HG03439 (cell line): ENCODE measurements at regions not wholly inside any gene's neighbourhood (a gene's known extent, or its start where the extent isn't known, plus 50 kb on each side); places are given as distances from the start of the nearest gene placed in this dataset.

Experiments
- ATAC-seq: cut with Tn5 transposase; IDR thresholded peaks from one replicate; pipeline ENCODE4 v1.9.1; 2021; ENCODE audit warnings: mild to moderate bottlenecking, moderate library complexity; ENCODE audit not compliant: unreplicated experiment

DNA sequence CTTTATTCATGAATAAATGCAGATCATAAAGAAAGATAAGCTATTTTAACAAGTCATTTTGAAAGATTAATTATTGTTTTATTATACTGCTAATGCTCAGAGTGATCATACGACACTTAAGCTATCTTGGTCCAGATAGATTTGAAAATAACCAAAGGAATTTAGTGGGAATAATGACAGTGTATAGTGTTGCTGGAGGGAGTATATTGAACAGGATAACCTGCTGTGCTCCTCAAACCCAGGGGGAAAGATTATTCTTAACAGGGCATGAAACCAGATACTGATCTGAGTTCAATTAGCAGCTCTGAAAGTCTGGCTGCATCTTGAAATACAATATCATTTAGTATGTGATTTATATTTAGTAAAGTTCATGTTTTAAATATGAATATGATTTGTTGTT, 216.3 kb upstream of the ITGA4 start:
- ATAC-seq, result no peak

DNA sequence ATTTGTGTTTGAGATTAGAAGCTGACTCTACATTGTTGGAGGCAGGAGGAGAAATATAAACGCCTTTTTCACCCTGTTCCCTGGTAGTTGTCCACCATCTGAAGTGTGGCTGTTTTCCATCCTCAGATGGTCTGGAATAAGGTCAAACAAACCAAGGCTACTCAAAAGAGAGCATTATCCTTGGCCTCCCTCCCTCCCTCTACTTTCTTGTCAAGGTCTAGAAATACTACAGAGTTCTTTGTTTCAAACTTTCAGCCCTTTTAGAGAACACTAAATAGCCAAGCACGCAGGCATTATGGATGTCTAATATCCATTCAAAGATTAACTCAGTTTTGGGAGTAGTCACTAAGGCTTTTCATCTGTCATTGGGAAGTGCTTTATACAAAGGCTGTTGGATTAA, 215.8 kb upstream of the ITGA4 start:
- ATAC-seq, result no peak

DNA sequence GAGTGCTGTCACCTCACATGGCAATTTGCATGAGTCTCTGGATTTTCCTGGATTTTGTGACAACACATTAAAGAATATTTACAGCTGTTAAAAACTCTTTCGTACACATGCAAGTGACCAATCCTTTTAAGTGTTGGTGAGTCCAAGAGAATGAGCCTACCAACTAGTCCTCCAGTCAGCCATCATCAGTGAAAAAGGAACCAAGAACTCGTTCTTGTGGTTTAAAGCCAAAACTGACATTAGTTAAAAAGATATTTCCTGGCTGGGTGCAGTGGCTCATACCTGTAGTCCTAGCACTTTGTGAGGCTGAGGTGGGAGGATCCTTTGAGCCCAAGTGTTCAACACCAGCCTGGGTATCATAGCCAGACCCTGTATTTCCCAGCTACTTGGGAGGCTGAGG, 215.4 kb upstream of the ITGA4 start:
- peak; percentile 71 for ATAC-seq

DNA sequence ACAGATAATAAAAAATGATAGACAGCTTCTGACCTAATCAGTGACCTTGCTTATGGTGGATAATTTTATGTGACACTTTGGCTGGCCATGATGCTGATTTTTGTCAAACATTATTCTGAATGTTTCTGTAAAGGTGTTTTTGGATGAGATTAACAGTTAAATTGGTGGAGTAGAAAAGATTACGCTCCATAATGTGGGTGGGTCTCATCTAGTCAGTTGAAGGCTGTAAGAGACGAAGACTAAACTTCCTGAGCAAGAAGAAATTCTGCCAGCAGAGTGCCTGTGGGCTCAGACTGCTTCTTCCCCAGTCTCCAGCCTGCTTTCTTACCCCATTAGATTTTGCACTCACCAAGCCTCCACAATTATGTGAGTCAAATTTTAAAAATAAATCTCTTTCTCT, 214.9 kb upstream of the ITGA4 start:
- ATAC-seq, result no peak

DNA sequence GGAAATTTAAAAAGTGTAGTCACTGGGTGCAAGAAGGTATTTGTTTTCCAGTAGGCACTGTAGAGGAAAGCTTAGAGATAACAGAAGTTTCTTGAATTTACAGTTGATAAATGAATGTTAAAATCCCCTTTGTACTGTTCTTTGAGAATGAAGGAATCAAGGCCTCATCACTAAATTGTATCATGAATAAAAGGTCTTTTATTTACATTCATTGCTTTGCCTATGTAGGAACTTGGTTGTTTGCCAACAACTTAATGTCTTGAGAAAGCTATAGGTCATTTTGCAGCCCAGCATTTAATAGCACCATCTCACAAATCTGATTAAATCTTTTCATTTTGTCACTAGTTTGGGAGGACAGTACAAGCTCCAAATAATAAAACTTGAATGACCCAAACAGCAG, 213.9 kb upstream of the ITGA4 start:
- no peak for ATAC-seq

DNA sequence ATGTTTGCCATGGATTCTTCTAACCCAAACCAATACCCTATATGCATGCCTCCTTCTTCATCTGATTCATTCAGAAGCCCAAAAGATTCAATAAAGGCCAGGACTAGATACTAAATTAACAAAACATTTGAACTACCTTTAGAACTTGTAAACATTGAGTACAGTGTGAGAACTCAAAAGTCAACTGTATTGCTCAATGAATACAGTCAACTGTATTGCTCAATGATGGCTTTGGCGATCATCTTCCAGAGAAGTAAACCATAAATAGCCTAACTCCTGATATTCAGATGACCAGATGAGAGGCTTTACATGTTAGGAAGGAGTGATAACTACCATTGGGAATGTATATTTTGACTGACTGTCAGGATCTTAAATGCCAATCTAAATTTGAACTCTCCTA, 206.5 kb upstream of the ITGA4 start:
- ATAC-seq, result no peak

DNA sequence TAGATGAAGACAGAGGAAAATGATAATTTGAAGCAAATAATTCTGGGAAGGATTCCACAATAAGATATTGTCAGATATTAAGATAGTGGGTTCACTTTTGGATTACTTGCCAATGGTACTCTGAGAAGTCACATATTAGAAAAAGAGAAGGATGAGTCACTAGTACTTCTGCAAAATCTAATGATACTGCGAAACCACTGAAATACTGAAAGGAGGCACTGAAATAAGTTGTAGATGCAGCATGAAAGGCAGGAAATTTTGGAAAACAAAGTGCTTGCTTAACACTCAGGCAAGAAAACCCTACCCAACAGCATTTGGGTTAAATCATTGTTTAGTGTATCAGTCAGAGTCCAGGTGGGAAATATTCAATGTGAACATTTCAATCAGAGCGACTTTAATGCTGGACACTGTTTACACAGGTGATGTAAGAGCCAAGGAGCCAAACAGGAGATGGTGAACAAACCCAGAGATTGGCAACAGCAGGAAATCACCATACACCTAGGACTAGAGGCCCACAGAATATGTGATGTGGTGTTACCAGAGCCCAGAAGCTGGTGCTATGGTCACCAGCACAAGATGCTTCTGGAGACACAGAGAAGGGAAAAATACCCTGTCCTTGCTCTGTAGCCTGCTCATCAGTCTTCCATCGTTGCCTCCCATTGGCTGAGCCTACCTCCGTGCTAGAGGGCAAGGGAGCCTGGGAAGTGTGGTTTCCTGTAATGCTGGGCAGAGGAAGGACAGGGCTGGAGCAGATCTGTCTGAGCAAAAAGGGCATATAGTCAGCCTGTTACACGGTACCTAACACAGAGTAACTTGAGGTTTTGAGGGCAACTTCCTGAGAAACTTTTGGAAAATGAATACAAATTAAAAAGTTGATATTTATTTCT, 204.7 kb upstream of the ITGA4 start:
- ATAC-seq, result no peak

DNA sequence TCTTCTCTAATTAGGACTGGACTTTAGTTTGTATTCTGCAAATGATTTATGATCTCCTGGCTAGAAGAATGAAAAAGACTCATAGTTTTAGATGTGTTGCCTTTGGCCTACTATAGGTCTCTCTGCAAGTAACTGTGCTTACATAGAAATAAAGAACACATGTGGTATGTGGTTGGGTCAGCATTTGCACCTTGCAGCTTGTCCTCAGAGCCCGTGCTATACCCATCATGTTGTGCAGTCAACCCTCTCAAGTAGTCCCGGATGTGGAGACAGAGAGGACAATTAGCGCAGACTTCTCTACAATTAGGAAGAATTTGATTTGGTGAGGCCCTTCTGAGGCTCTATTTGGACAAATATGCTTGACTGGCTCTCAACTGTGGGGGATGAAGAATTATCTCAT, 203.7 kb upstream of the ITGA4 start:
- ATAC-seq, result no peak

DNA sequence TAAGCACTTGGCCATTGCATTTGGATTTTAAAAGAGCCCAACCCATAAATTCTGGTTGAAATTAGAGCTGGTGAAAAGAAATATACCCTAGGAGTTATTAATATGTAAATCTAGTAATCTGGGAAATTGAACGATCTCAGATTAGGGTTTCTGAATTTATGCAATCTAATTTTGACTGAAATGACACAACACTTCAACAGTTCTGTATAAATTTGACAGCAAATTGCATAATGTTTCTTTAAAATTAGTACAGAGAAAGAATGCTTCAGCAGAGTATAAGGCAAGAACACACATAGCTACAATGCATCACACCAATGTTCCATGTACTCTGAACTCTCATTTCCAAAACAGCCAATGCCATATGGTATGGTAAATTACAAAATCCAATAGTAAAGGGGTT, 201.5 kb upstream of the ITGA4 start:
- no peak for ATAC-seq

DNA sequence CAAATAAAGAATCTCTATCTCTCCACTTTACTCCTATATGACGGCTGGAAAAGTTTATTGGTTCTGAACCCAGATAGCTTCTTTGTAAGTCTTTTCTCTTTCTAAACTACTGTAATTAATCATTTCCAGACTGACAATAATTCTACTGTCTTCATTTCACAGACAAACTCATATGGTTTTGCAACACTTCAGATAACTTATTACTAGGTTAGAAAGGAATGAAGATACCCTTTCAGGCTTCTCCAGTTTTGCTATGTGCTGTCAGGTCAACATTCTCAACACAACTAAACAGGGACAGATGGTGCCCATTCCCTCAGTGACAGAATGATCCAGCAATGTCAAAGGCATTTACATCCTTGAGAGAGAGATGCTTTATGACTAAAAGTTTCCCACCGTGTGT, 198.5 kb upstream of the ITGA4 start:
- ATAC-seq, result no peak

DNA sequence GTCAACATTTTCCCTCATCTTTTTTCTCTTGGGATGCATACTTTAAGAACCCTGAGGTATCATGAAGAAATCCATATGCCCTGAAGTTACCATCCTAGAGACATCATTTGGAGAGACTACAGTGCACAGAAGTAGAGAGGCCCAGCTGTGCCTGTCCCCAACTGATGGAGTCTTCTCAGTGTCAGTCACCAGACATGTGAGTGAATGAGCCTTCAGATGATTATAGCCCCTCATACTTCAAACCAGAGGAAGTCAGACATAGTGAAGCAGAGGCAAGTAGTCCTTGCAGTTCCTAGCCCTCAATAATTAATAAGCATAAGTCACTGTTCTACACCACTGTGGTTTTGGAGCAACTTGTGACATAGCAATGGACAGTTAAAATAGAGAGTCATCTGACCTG, 194.4 kb upstream of the ITGA4 start:
- no peak for ATAC-seq

DNA sequence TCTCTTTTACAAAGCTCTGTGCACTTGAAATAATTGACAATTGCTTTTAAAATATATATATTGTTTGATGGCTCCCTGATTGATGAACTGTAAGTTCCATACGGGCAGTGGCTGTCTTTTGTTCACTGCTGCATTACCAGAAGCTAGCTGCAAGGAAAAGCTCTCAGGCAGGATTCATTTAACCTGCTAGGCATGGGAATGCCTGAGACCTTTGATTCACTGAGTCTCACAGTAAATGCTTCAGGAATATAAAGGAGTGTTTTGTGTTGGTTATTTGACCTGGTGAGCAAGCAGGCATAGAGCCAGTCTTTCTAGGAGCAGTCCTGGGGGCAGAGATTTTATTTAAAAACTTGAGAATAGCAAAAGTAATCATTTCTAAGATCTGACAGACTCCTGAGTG, 193.2 kb upstream of the ITGA4 start:
- ATAC-seq, result no peak

DNA sequence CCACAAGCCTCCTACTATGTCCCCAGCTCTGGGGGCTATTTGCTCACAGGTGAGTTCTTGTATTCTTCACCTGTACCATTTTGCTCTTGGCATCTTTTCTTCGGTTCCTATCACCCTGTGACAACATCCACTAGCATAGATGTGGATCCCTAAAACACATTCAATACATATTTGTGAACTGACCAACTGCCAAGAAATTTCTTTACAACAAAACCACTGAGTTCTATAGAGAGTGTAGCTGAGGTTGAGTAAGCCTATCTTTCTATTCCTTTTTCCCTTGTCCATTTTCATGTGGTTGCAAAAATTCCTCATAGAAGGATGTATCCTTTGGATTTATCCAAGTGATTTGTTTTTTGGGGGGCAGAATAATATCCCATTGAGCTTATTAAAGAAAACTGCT, 192.7 kb upstream of the ITGA4 start:
- ATAC-seq, result no peak

DNA sequence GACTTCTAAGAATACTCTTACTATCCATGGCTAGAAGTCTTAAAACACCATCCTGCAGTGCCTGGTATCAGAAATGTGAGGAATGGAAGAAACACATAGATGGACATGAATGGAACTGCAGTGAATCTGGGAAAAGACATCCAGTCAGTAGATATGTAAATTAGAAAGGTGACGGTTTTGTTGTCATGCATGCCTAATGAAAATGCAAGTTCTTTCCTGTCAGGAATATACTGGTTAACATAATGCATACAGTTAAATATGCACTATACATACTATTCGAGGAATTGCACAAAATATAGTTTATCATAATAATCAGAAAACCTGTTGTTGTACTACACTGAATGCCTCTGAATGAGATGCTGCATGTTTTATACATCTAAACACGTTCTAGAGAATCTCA, 190.6 kb upstream of the ITGA4 start:
- ATAC-seq, result no peak

DNA sequence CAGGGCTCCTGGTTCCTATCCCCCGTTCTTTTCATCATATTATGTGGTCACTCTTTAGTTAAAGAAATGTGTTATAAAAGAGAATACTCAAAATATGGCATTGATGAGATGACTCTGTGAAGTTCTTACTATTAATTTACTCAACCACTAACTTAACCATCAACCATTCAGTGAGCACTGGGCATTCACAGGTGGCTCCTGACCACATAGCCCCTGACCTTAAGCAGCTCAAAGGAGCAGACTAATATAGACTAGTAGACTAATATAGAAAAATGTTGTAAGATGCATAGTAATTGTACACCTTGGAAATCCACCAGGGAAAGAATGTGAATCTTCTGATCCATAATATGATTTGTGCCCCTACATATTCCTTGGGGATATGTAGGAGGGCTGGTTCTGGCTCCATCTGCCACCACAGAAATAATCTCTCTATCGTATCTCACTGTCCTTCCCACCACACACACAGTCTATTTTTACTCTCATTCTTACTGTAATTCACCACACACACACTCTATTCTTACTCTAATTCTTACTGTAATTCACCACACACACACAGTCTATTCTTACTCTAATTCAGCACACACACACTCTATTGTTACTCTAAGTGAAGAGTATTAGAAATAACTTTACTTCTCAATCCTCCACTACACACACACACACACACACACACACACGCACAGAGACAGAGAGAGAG, 188.9 kb upstream of the ITGA4 start:
- peak; percentile 60 for ATAC-seq

DNA sequence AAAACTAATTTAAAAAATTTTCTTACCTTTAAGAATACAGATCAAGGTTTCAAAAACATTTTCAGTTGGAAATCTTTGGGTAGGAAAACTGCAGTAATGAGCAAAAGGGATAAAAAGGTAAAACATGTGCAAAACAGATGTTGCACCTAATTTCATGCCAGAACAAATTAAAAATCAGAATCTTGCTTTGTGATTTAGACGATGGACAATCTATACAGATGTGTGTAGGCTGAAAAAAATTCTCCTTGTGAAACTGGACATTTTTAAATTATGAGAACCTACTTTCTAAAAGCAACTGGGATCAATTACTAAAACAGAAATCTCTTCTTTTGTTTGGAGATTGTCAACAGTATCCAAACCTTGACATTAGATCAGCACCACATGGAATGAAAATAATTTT, 183.2 kb upstream of the ITGA4 start:
- ATAC-seq, result no peak

DNA sequence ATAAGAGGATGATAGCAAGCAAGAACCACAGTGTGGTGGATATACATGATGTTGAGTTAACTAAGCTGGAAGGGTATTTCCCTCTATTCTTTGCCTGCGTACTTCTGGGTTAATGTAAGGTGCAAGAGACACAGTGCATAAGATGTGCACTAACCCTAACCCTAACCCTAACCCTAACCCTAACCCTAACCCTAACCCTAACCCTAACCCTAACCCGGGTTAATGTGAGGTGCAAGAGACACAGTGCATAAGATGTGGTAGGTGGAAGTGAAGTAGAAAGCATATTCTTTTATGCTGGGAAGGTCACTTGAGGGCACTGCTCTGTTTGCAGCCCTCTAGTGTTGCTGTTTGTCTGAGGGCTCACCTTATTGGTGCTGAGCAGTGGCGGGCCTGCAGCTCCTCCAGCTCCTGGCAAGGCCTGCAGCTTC, 181.5 kb upstream of the ITGA4 start:
- no peak for ATAC-seq

DNA sequence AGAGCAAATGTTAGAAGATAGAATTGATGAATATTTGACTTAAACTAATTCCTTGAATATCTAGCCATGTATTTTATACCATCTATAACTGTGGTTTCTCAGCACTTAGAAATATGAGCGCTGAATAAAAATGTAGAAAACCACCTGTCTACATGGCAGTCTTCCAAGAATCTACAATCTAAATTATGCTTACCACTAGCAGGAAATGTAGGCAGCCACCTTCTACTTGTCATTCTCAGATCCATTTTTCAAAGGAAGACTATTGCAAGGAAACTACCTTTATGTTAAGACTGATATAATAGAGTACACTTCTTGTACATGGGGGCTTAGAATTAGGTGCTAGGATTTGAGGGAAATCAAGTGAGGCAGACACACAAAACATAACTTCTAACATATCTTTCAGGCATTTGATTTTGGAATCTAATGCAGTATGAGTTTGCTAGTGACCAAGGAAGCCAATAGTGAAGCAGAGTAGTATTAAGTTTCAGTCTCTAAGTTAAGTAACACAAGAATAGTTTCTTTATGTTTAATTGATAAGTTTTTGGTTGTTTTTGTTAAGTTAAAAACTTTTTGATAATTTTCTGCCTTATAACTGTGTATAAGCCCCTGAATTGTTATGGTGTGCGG, 175.9 kb upstream of the ITGA4 start:
- ATAC-seq, result no peak

DNA sequence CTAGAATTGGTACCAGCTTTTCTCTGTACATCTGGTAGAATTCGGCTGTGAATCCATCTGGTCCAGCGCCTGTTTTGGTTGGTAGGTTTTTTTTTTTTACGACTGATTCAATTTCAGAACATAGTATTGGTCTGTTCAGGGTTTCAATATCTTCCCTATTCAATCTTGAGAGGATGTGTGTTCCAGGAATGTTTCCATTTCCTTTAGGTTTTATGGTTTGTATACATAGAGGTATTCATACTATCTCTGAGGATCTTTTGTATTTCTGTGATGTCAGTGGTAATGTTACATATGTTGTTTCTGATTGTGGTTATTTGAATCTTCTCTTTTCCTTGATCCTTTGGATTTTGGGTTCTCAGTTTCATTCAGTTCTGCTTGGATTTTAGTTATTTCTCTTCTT, 172.1 kb upstream of the ITGA4 start:
- ATAC-seq, result no peak

DNA sequence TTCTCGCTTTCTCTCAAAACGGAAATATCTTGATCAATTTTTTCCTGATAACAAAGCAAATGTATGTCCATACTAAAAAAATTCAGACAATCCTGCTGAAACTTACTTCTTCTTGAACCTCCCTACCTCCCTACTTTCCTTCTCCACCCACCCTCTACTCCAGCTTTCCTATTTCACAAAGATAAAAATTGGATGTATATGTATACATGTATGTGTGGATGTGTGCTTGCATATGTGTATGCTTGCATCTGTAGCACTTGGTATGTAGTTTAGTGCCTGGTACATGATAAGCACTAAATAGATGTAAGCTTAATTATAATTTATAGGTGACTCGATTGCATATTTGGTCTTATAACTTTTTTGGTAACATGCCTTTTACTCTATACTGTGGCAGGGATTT, 167.5 kb upstream of the ITGA4 start:
- ATAC-seq, result no peak

DNA sequence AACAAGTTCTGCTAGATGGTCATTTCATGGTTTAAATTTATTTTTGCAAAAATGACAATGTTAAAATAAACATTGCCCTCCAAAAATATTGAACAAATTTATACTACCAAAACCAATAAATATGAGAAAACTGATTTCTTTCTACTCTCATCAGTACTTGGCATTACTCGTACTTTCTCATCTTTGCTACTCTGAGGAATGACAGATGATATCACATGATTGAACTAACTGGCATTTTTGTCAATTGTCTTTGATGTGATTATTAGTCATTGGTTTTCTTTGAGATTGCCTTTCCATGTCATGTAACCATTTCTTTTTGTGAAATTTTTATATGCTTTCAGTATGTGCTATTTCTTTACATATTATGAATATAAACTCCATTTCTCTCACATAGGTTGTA, 167.0 kb upstream of the ITGA4 start:
- ATAC-seq, result no peak

DNA sequence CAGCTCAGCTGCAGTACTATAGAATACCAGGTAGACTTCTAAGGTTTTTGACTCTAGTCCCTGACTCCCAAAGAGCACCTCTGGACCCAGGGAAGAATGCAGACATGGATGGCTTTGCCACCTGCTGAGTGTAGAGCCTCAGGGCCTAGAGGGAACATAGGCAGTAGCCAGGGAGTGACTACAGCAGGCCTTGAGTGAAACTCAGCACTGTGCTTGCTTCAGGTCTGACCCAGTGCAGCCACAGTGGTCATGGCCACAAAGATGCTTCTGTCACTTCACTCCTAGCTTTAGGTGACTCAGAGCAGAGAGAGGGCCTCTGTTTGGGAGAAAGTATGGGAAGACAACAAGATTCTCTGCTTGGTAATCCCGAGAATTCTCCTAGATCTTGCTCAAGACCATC, 162.2 kb upstream of the ITGA4 start:
- ATAC-seq, result no peak
